LNCaP clone FGC (cell line): ENCODE measurements at regions not wholly inside any gene's neighbourhood (a gene's known extent, or its start where the extent isn't known, plus 50 kb on each side); places are given as distances from the start of the nearest gene placed in this dataset.

ENCODE experiments used
- DNase-seq: peaks from one replicate; pipeline ENCODE4 v3.0.0-alpha.2; 2011; ENCODE audit warnings: low read depth
- H3K4me3 ChIP-seq: 2 replicates; pipeline ENCODE4 v1.5.1; 2011; ENCODE audit warnings: mild to moderate bottlenecking, low read depth, low read length, control low read depth
- TF ChIP-seq, protein P1 (sequence below): IDR thresholded peaks from 2 replicates; pipeline ENCODE4 v1.5.1; 2012; ENCODE audit warnings: mild to moderate bottlenecking; ENCODE audit not compliant: control insufficient read depth, insufficient read depth; ENCODE audit errors: extremely low read depth

DNA sequence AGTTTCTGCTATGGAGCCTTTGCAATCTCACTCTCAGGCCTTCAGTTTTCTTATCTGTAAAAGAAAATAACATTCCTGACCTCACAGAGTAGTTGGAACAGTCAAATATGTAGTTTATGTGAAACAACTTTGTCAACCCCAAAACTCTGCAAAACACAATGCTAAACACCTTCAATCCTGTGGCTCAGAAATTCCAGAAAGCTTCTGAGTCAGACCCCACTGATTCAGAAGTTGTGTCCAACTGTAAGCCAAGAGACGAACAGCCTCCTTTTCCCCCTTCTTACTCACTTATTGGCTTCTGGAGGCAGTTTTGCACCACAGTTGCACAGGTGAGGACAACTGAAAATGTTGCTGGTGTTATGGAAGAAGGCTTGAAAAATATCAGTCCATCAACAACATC lies 52.9 kb downstream of the TMSB4Y start:
- H3K4me3 ChIP-seq, result no peak overlapping the region
- TF ChIP-seq, protein P1, sequence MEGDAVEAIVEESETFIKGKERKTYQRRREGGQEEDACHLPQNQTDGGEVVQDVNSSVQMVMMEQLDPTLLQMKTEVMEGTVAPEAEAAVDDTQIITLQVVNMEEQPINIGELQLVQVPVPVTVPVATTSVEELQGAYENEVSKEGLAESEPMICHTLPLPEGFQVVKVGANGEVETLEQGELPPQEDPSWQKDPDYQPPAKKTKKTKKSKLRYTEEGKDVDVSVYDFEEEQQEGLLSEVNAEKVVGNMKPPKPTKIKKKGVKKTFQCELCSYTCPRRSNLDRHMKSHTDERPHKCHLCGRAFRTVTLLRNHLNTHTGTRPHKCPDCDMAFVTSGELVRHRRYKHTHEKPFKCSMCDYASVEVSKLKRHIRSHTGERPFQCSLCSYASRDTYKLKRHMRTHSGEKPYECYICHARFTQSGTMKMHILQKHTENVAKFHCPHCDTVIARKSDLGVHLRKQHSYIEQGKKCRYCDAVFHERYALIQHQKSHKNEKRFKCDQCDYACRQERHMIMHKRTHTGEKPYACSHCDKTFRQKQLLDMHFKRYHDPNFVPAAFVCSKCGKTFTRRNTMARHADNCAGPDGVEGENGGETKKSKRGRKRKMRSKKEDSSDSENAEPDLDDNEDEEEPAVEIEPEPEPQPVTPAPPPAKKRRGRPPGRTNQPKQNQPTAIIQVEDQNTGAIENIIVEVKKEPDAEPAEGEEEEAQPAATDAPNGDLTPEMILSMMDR, result no peak
- no peak for DNase-seq

GRCh38 chrY:13766040-13766439 lies 62.3 kb downstream of the TMSB4Y start:
- no peak overlapping the region for H3K4me3 ChIP-seq
- TF ChIP-seq, protein P1, result no peak
- no peak for DNase-seq

DNA sequence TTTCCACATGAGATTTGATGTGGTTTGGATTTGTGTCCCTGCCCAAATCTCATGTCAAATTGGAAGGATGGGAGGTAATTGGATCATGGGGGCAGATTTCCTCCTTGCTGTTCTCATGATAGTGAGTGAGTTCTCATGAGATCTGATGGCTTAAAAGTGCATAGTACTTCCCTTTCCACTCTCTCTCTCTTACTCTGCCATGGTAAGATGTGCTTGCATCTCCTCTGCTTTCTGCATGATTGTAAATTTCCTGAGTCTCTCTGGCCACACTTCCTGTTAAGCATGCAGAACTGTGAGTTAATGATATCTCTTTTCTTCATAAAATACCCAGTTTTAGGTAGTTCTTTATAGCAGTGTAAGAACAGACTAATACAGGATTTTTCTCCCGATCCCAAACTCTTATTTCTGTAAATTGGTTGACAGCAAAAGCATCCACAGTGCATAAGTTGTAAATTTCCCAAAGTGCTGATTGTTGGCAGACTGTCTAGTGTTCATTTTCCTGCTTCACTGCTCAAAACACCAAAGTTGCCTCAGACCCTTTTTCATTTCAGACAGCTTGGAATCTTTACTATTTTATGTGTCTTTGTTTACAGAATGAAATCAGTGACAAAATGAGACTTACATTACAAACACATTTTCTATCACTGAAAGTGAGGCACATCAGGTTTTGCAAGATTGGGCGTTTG lies 86.6 kb downstream of the TMSB4Y start:
- H3K4me3 ChIP-seq, result no peak overlapping the region
- no peak for DNase-seq
- TF ChIP-seq, protein P1, result no peak

GRCh38 chrY:13795067-13795466 lies 91.4 kb downstream of the TMSB4Y start:
- DNase-seq, result no peak
- TF ChIP-seq, protein P1, result no peak
- H3K4me3 ChIP-seq, result no peak overlapping the region

GRCh38 chrY:13802828-13803227 lies 99.1 kb downstream of the TMSB4Y start:
- no peak for DNase-seq
- no peak overlapping the region for H3K4me3 ChIP-seq
- TF ChIP-seq, protein P1, result no peak

GRCh38 chrY:13803424-13803823 lies 99.7 kb downstream of the TMSB4Y start:
- no peak overlapping the region for H3K4me3 ChIP-seq
- DNase-seq, result no peak
- TF ChIP-seq, protein P1, result no peak

DNA sequence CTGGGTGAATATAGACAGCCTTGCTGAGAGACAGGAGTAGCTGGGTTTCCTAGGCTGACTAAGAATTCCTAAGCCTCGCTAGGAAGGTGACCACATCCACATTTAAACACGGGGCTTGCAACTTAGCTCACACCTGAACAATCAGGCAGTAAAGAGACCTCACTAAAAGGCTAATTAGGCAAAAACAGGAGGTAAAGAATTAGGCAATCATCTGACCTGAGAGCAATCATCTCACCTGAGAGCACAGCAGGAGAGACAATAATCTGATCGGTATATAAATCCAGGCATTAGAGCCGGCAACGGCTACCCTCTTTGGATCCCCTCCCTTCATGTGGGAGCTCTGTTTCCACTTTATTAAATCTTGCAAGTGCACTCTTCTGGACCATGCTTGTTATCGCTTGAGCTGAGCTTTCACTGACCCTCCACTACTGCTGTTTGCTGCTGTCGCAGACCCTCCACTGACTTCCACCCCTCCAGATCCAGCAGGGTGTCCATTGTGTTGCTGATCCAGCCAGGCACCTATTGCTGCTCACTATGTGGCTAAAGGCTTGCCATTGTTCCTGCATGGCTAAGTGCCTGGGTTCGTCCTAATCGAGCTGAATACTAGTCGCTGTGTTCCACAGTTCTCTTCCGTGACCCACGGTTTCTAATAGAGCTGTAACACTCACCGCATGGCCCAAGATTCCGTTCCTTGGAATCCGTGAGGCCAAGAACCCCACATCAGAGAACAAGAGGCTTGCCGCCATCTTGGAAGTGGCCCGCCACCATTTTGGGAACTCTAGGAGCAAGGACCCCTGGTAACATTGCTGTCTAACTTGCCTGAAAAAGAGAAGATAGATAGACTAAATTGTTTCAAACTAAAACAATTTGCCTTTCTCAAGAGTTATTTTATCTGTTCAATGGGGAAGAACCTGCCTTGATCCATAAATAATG lies 100.7 kb downstream of the TMSB4Y start:
- H3K4me3 ChIP-seq, result no peak overlapping the region
- DNase-seq, result no peak
- TF ChIP-seq, protein P1, result no peak
